Stomach (tissue), 8 donors: ENCODE measurements at regions not wholly inside any gene's neighbourhood (a gene's known extent, or its start where the extent isn't known, plus 50 kb on each side); places are given as distances from the start of the nearest gene placed in this dataset.

Experiments
- DNase-seq, 2 donors: peaks; one replicate each; pipeline versions ENCODE4 v3.0.0 to v3.0.0-alpha.2; 2013 to 2019
- H3K27ac ChIP-seq, 5 donors: fragments of 200-600 bp in 4 of 5; sonication (generic) in 4 of 5; one replicate each; pipeline ENCODE4 v1.5.1; 2013 to 2019; ENCODE audit warnings: mild to moderate bottlenecking in 1 of 5, moderate library complexity in 1 of 5
- H3K27me3 ChIP-seq, 3 donors: fragments of 200-600 bp; sonication (generic); one replicate each; pipeline ENCODE4 v1.5.1; 2017 to 2019; ENCODE audit warnings: mixed run types in 1 of 3
- H3K36me3 ChIP-seq, 4 donors: fragments of 200-600 bp; sonication (generic); 1 replicate in 3 of 4; 2 replicates in 1 of 4; pipeline ENCODE4 v1.5.1; 2016 to 2019
- H3K4me1 ChIP-seq, 4 donors: fragments of 200-600 bp; sonication (generic); one replicate each; pipeline ENCODE4 v1.5.1; 2016 to 2019
- H3K4me3 ChIP-seq, 4 donors: fragments of 200-600 bp; sonication (generic) in 3 of 4; one replicate each; pipeline ENCODE4 v1.5.1; 2016 to 2019; ENCODE audit warnings: mild to moderate bottlenecking in 1 of 4
- H3K9me3 ChIP-seq, 4 donors: fragments of 200-600 bp; sonication (generic); one replicate each; pipeline ENCODE4 v1.5.1; 2016 to 2019
- CTCF ChIP-seq, 7 experiments: fragments of 450-650 bp in 4 of 7; fragments of 200-600 bp in 3 of 7; sonication (generic) in 3 of 7; IDR thresholded peaks; one replicate each; pipeline ENCODE4 v1.5.1; 2016 to 2019; ENCODE audit warnings: antibody characterized with exemption in 7 of 7, control low read depth in 2 of 7, mild to moderate bottlenecking in 1 of 7
- EP300 ChIP-seq: sonication (generic); formaldehyde crosslinking; IDR thresholded peaks from one replicate; pipeline ENCODE4 v1.6.1; 2017; ENCODE audit warnings: antibody characterized with exemption
- POLR2A ChIP-seq, 4 donors: fragments of 450-650 bp; IDR thresholded peaks; one replicate each; pipeline ENCODE4 v1.6.1; 2016; ENCODE audit warnings: antibody characterized with exemption in 4 of 4, control low read depth in 2 of 4, mild to moderate bottlenecking in 1 of 4, moderate library complexity in 1 of 4
- POLR2AphosphoS5 ChIP-seq, 3 donors: sonication (generic); formaldehyde crosslinking; IDR thresholded peaks; one replicate each; pipeline ENCODE4 v1.6.1; 2016; ENCODE audit warnings: antibody characterized with exemption in 3 of 3
- WGBS, 5 donors: extraction: QIAGEN DNeasy Blood & Tissue Kit in 3 of 5; methylation state at CpG; one replicate each; pipeline versions ENCODE4 v1.1.5 to v1.1.7; 2013 to 2018; 5-methylcytosine and 5-hydroxymethylcytosine counted together
- intact Hi-C: fragments of 100-400 bp; cut with DNase I; formaldehyde crosslinking; loops from one replicate; pipeline ENCODE4 v1.15.1; 2023; ENCODE audit warnings: low total_unique reads
- donor health status: healthy with polysubstance abuse.
- donor health status: Bipolar disorder and iron deficiency.
- donor health status: healthy.

- TF ChIP-seq CTCF (IDR thresholded peaks at IDR 0.05) (no peak), POLR2AphosphoS5 (IDR thresholded peaks at IDR 0.05) (no peak), POLR2A (IDR thresholded peaks at IDR 0.05) (no peak)
These were observed 165.9 kb upstream of the CACNA1E start for GRCh38 chr1:181317261-181317930.

GRCh38 chr1:181318022-181318857 is 165.1 kb upstream of the CACNA1E start:
- 2 to 5% (median 2%) methylated on average over 28 to 59 of the region's 59 CpGs for WGBS, 5 donors
- intact Hi-C loops = no loop called here
- TF ChIP-seq CTCF (IDR thresholded peaks at IDR 0.05) (no peak), POLR2AphosphoS5 (IDR thresholded peaks at IDR 0.05) (no peak), POLR2A (IDR thresholded peaks at IDR 0.05) (no peak), EP300 (no peak)
- H3K4me3 ChIP-seq = no peak overlapping the region
- peak in 1 of 2 donors; percentile 29 for DNase-seq
- H3K4me1 ChIP-seq = peaks cover 0 to 21% (median 6%) of the 10 kb centered on the region in 4 donors
- no peaks in the 10 kb centered on the region for H3K9me3 ChIP-seq
- no peak overlapping the region for H3K27ac ChIP-seq
- H3K27me3 ChIP-seq = peaks cover 4 to 86% (median 54%) of the 10 kb centered on the region in 3 donors
- H3K36me3 ChIP-seq = no peaks in the 10 kb centered on the region

More at GRCh38 chr1:181317261-181317930, 165.9 kb upstream of the CACNA1E start:
- intact Hi-C loops = no loop called here
- no peaks in the 10 kb centered on the region for H3K36me3 ChIP-seq
- no peaks in the 10 kb centered on the region for H3K9me3 ChIP-seq
- no peak overlapping the region for H3K27ac ChIP-seq
- DNase-seq = peak in 1 of 2 donors; percentile 23
- peaks cover 0 to 21% (median 6%) of the 10 kb centered on the region in 4 donors for H3K4me1 ChIP-seq
- H3K27me3 ChIP-seq = peaks cover 4 to 91% (median 55%) of the 10 kb centered on the region in 3 donors
- H3K4me3 ChIP-seq = no peak overlapping the region
- 2 to 4% (median 3%) methylated on average over 20 to 32 of the region's 32 CpGs for WGBS, 5 donors

DNA sequence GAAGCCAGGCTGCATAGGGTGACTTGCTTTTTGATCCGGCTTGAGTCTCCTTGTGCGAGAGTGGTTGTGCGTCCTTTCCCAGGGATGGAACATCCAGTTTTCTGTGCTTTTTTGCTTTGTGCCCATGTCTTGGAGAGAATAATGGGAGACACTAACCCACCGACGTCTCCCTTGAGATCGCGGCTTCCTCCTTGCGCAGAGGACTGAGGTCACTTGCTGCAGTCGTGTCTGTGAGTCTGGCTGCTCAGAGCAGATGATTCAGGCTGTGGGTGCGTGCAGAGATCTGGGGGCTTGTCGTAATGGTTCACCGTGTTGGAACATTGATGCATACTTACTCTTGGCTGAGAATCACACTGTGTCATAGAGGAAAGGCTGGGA is 164.5 kb upstream of the CACNA1E start:
- no peak for DNase-seq
- 5 to 22% (median 9%) methylated on average over 12 of the region's 12 CpGs for WGBS, 5 donors
- TF ChIP-seq POLR2AphosphoS5 (IDR thresholded peaks at IDR 0.05) (no peak), POLR2A (IDR thresholded peaks at IDR 0.05) (no peak), EP300 (no peak), CTCF (IDR thresholded peaks at IDR 0.05) (no peak)
- H3K36me3 ChIP-seq = no peaks in the 10 kb centered on the region
- intact Hi-C loops = no loop called here
- H3K27ac ChIP-seq = no peak overlapping the region
- peaks cover 0 to 21% (median 6%) of the 10 kb centered on the region in 4 donors for H3K4me1 ChIP-seq
- peaks cover 4 to 80% (median 48%) of the 10 kb centered on the region in 3 donors for H3K27me3 ChIP-seq
- no peaks in the 10 kb centered on the region for H3K9me3 ChIP-seq
- no peak overlapping the region for H3K4me3 ChIP-seq

GRCh38 chr1:181319907-181320306 is 163.4 kb upstream of the CACNA1E start:
- peaks cover 4 to 70% (median 46%) of the 10 kb centered on the region in 3 donors for H3K27me3 ChIP-seq
- TF ChIP-seq CTCF (IDR thresholded peaks at IDR 0.05) (no peak), EP300 (no peak), POLR2AphosphoS5 (IDR thresholded peaks at IDR 0.05) (no peak), POLR2A (IDR thresholded peaks at IDR 0.05) (no peak)
- intact Hi-C loops = no loop called here
- no peak overlapping the region for H3K4me3 ChIP-seq
- H3K36me3 ChIP-seq = no peaks in the 10 kb centered on the region
- peaks cover 0 to 21% (median 6%) of the 10 kb centered on the region in 4 donors for H3K4me1 ChIP-seq
- H3K27ac ChIP-seq = no peak overlapping the region
- 59 to 79% (median 73%) methylated on average over 3 of the region's 3 CpGs for WGBS, 5 donors
- DNase-seq = no peak
- no peaks in the 10 kb centered on the region for H3K9me3 ChIP-seq
